ENCODE measurements at regions not wholly inside any gene's neighbourhood (a gene's known extent, or its start where the extent isn't known, plus 50 kb on each side); places are given as distances from the start of the nearest gene placed in this dataset.

GRCh38 chr9:124179196-124180071 lies 78.3 kb upstream of the NEK6 start:
- no peaks in the 10 kb centered on the region for H3K27me3 ChIP-seq (ENCODE audit: low read length)

GRCh38 chr9:124180557-124180956 lies 77.2 kb upstream of the NEK6 start:
- H3K27me3 ChIP-seq (ENCODE audit: low read length) = no peaks in the 10 kb centered on the region
- no peak overlapping the region for H2AFZ ChIP-seq (ENCODE audit: low read depth, low read length, severe bottlenecking)
- H3K9me3 ChIP-seq (ENCODE audit: insufficient read depth, low read length) = no peaks in the 10 kb centered on the region
- no peaks in the 10 kb centered on the region for H4K20me1 ChIP-seq (ENCODE audit: low read depth, low read length)
- H3K79me2 ChIP-seq (ENCODE audit: insufficient read depth, low read length) = no peaks in the 10 kb centered on the region
- no peaks in the 10 kb centered on the region for H3K9me2 ChIP-seq (replicated peaks; ENCODE audit: insufficient read depth, low read length)
- H3K4me2 ChIP-seq (ENCODE audit: low read depth, low read length, poor library complexity, severe bottlenecking) = no peak overlapping the region
- H3K9ac ChIP-seq (ENCODE audit: low read length) = no peak overlapping the region
- peaks cover 7% of the 10 kb centered on the region; the same call in 1 of the 2 replicates for H3F3A ChIP-seq (ENCODE audit: insufficient read depth)
- no peak for TF ChIP-seq EZH2phosphoT487 (conservative IDR thresholded peaks at IDR 0.05; ENCODE audit: low read length)
- no peak for TF ChIP-seq CTCF (IDR thresholded peaks at IDR 0.05; ENCODE audit: insufficient read depth, low read length, poor library complexity, severe bottlenecking)
- no peak overlapping the region for H3K4me3 ChIP-seq (ENCODE audit: insufficient read depth, low read length, poor library complexity, severe bottlenecking)
- no peak overlapping the region for H3K27ac ChIP-seq (ENCODE audit: low read depth, low read length)
- no peaks in the 10 kb centered on the region for H3K36me3 ChIP-seq (ENCODE audit: low read length)

More at GRCh38 chr9:124179196-124180071, 78.3 kb upstream of the NEK6 start:
- Histone ChIP-seq H2AFZ (ENCODE audit: low read depth, low read length, severe bottlenecking) (no peak overlapping the region), H3K79me2 (ENCODE audit: insufficient read depth, low read length) (no peaks in the 10 kb centered on the region), H3K27ac (ENCODE audit: low read depth, low read length) (no peak overlapping the region), H3K9ac (ENCODE audit: low read length) (no peak overlapping the region), H3K4me3 (ENCODE audit: insufficient read depth, low read length, poor library complexity, severe bottlenecking) (no peak overlapping the region), H3K4me2 (ENCODE audit: low read depth, low read length, poor library complexity, severe bottlenecking) (no peak overlapping the region), H3K9me2 (replicated peaks; ENCODE audit: insufficient read depth, low read length) (no peaks in the 10 kb centered on the region), H3F3A (ENCODE audit: insufficient read depth) (peaks cover 9% of the 10 kb centered on the region; the same call in 1 of the 2 replicates), H3K9me3 (ENCODE audit: insufficient read depth, low read length) (no peaks in the 10 kb centered on the region), H4K20me1 (ENCODE audit: low read depth, low read length) (no peaks in the 10 kb centered on the region), H3K36me3 (ENCODE audit: low read length) (no peaks in the 10 kb centered on the region)
- TF ChIP-seq EZH2phosphoT487 (conservative IDR thresholded peaks at IDR 0.05; ENCODE audit: low read length) (no peak), CTCF (IDR thresholded peaks at IDR 0.05; ENCODE audit: insufficient read depth, low read length, poor library complexity, severe bottlenecking) (no peak)

GRCh38 chr9:124182741-124183140 lies 75.0 kb upstream of the NEK6 start:
- no peak overlapping the region for H3K4me3 ChIP-seq (ENCODE audit: insufficient read depth, low read length, poor library complexity, severe bottlenecking)

More at GRCh38 chr9:124182741-124183140, 75.0 kb upstream of the NEK6 start:
- no peak for TF ChIP-seq EZH2phosphoT487 (conservative IDR thresholded peaks at IDR 0.05; ENCODE audit: low read length)
- TF ChIP-seq CTCF (IDR thresholded peaks at IDR 0.05; ENCODE audit: insufficient read depth, low read length, poor library complexity, severe bottlenecking) = no peak
- Histone ChIP-seq H3K4me2 (ENCODE audit: low read depth, low read length, poor library complexity, severe bottlenecking) (no peak overlapping the region), H3K27ac (ENCODE audit: low read depth, low read length) (no peak overlapping the region), H2AFZ (ENCODE audit: low read depth, low read length, severe bottlenecking) (no peak overlapping the region), H3F3A (ENCODE audit: insufficient read depth) (peaks cover 3% of the 10 kb centered on the region; the same call in 1 of the 2 replicates), H3K9ac (ENCODE audit: low read length) (no peak overlapping the region), H3K9me2 (replicated peaks; ENCODE audit: insufficient read depth, low read length) (no peaks in the 10 kb centered on the region), H3K27me3 (ENCODE audit: low read length) (no peaks in the 10 kb centered on the region), H3K9me3 (ENCODE audit: insufficient read depth, low read length) (no peaks in the 10 kb centered on the region), H3K79me2 (ENCODE audit: insufficient read depth, low read length) (no peaks in the 10 kb centered on the region), H4K20me1 (ENCODE audit: low read depth, low read length) (no peaks in the 10 kb centered on the region), H3K36me3 (ENCODE audit: low read length) (no peaks in the 10 kb centered on the region)

Measured in SU-DHL-6 (cell line).